ENCODE measurements at regions not wholly inside any gene's neighbourhood (a gene's known extent, or its start where the extent isn't known, plus 50 kb on each side); places are given as distances from the start of the nearest gene placed in this dataset.

GRCh38 chr12:31781894-31782540 lies 53.2 kb upstream of the AMN1 start:
- DNase-seq (ENCODE audit: low spot score) = no peak

DNA sequence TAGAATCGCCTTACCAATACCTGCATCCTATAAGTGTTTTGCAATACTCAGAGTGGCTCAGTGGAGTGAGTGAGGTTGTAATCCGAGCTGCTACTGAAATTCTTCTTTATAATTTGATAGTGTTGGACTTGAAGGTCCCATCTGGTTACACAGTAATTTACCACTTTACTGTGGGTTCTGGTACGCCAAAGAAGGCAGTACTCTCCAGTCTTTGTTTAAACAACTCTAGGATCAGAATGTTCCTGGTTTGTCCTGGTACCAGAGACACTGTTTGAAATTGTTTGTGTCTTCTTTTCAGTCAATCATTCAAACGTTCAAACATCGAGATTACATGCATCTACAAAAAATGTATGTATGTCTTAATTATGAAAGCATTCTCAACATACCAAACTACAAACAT lies 51.3 kb upstream of the AMN1 start:
- DNase-seq (ENCODE audit: low spot score) = no peak

DNA sequence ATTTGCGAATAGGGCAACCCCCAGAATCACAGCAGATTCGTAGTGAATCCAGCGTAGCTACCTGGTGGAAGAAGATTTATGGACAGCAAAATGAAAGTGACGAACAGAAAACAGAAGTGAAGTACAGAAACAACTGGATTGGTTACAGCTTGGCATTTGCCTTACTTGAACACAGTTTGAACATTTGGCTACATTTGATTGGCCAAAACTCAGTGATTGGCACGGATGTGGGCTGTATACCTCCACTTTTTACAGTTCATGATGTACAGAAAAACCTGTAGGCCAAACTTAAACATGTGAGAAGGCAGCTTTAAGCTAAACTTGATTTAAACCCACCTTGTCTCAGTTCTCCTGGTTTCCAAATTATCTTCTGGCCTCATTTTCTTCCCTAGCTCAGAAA lies 49.9 kb upstream of the AMN1 start:
- DNase-seq (ENCODE audit: low spot score) = no peak
